ENCODE measurements at regions not wholly inside any gene's neighbourhood (a gene's known extent, or its start where the extent isn't known, plus 50 kb on each side); places are given as distances from the start of the nearest gene placed in this dataset.

DNA sequence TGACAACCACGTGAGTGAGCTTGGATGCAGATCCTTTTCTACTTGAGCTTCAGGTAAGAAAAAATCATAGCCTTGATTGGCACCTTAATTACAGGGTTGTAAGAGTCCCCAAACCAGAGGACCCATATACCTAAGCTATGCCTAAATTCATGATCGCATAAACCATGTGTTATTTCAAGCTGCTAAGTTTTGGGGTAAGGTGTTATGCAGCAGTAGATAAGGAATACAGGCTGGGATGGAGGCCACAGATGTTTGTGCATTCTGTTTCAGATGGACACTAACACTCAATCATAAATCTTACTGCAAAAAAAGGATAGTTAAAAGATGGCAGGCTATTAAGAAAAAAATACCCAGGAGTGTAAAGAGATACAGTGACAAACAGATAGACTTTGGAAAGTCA is 112.3 kb downstream of the ASB9 start:
- H3K36me3 ChIP-seq (replicated peaks; ENCODE audit: insufficient read depth, low read depth), result no peaks in the 10 kb centered on the region
- H3K4me3 ChIP-seq, result no peak overlapping the region
- TF ChIP-seq, protein P1, sequence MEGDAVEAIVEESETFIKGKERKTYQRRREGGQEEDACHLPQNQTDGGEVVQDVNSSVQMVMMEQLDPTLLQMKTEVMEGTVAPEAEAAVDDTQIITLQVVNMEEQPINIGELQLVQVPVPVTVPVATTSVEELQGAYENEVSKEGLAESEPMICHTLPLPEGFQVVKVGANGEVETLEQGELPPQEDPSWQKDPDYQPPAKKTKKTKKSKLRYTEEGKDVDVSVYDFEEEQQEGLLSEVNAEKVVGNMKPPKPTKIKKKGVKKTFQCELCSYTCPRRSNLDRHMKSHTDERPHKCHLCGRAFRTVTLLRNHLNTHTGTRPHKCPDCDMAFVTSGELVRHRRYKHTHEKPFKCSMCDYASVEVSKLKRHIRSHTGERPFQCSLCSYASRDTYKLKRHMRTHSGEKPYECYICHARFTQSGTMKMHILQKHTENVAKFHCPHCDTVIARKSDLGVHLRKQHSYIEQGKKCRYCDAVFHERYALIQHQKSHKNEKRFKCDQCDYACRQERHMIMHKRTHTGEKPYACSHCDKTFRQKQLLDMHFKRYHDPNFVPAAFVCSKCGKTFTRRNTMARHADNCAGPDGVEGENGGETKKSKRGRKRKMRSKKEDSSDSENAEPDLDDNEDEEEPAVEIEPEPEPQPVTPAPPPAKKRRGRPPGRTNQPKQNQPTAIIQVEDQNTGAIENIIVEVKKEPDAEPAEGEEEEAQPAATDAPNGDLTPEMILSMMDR (IDR thresholded peaks at IDR 0.05; ENCODE audit: poor library complexity), result no peak
- TF ChIP-seq EZH2phosphoT487 (IDR thresholded peaks at IDR 0.05; ENCODE audit: low read depth, severe bottlenecking, unreplicated experiment), result no peak
- TF ChIP-seq EZH2 (IDR thresholded peaks at IDR 0.05; ENCODE audit: borderline replicate concordance), result no peak
- no peaks in the 10 kb centered on the region for H3K27me3 ChIP-seq
- H3K4me2 ChIP-seq, result no peak overlapping the region
- no peak for DNase-seq (ENCODE audit: low spot score)
- 72% methylated on average over 2 of the region's 2 CpGs for WGBS (ENCODE audit: low lambda C conversion rate, missing lambda C conversion rate)
- H3K9me3 ChIP-seq (ENCODE audit: low read depth), result no peaks in the 10 kb centered on the region
- H3K79me2 ChIP-seq, result no peaks in the 10 kb centered on the region
- H3K9me2 ChIP-seq (replicated peaks; ENCODE audit: insufficient read depth), result no peaks in the 10 kb centered on the region
- H3K4me1 ChIP-seq (ENCODE audit: insufficient read depth), result no peaks in the 10 kb centered on the region
- H2AFZ ChIP-seq, result no peak overlapping the region
- H4K20me1 ChIP-seq (ENCODE audit: insufficient read depth, poor library complexity, severe bottlenecking), result no peaks in the 10 kb centered on the region
- H3K27ac ChIP-seq, result no peak overlapping the region

DNA sequence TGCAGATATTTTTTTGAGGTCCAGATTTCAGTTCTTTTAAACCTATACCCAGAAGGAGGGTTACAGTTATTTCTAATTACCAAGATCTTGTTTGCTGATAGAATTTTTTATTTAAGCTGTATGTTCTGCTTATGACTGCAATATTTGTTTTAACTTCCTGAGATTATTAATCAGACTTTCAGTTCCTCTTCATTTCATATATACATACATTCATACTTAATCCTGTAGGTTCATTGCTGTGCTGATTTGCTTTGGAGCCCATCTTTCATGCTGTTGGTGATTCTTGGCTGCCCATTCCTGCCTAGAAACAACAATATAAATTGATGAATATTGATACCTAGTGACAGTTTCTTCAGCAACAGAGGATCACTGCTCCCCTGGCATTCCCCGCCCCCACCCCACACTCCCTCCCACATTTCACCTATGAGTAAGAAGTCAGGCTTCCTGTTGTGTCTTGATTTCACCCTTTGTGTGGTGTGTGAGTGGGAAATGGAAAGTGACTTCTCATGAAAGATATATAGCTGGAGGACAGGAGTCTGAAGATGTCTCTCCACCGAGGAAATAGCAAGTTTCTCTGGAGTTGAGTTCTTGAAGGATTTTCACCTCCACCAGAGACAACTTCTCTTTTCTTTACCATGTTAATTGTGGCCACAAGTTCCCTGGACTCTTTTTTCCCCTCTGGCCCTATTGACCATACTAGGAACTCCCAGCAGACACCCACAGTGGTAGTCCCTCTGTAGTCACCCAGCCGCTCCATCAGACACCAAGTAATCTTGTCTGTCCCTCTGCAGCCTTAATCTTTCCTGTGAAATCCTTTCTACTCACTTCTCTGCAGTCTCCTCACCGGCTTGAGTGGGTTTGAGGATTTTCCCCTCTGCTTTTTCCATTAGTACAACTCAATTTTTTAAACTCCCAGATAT is 118.4 kb downstream of the ASB9 start:
- H3K27ac ChIP-seq, result no peak overlapping the region
- H4K20me1 ChIP-seq (ENCODE audit: insufficient read depth, poor library complexity, severe bottlenecking), result no peaks in the 10 kb centered on the region
- no peaks in the 10 kb centered on the region for H3K9me2 ChIP-seq (replicated peaks; ENCODE audit: insufficient read depth)
- WGBS (ENCODE audit: low lambda C conversion rate, missing lambda C conversion rate), result 70% methylated on average over 4 of the region's 4 CpGs
- DNase-seq (ENCODE audit: low spot score), result no peak
- H3K4me2 ChIP-seq, result no peak overlapping the region
- H3K4me1 ChIP-seq (ENCODE audit: insufficient read depth), result no peaks in the 10 kb centered on the region
- H3K79me2 ChIP-seq, result no peaks in the 10 kb centered on the region
- H2AFZ ChIP-seq, result no peak overlapping the region
- H3K27me3 ChIP-seq, result no peaks in the 10 kb centered on the region
- H3K4me3 ChIP-seq, result no peak overlapping the region
- no peaks in the 10 kb centered on the region for H3K9me3 ChIP-seq (ENCODE audit: low read depth)
- TF ChIP-seq EZH2phosphoT487 (IDR thresholded peaks at IDR 0.05; ENCODE audit: low read depth, severe bottlenecking, unreplicated experiment) (no peak), EZH2 (IDR thresholded peaks at IDR 0.05; ENCODE audit: borderline replicate concordance) (no peak)
- TF ChIP-seq, protein P1 (IDR thresholded peaks at IDR 0.05; ENCODE audit: poor library complexity), result no peak
- no peaks in the 10 kb centered on the region for H3K36me3 ChIP-seq (replicated peaks; ENCODE audit: insufficient read depth, low read depth)

DNA sequence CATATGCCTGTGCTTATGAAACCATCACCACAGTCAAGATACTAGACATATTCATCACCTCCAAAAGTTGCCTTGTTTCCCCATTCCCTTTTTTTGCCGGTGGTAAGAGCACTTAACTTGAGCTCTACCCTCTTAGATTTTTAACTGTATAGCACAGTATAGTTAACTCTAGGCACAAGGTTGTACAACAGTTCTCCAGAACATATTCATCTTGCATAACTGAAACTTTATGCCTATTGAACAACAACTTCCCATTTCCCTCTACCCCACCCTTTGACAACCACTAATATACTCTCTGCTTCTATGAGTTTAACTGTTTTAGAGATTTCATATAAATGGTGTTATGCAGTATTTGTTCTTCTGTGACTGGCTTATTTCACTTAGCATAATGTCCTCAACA is 119.3 kb downstream of the ASB9 start:
- Histone ChIP-seq H3K4me3 (no peak overlapping the region), H3K27ac (no peak overlapping the region)
- TF ChIP-seq, protein P1 (IDR thresholded peaks at IDR 0.05; ENCODE audit: poor library complexity), result no peak
- TF ChIP-seq EZH2phosphoT487 (IDR thresholded peaks at IDR 0.05; ENCODE audit: low read depth, severe bottlenecking, unreplicated experiment) (no peak), EZH2 (IDR thresholded peaks at IDR 0.05; ENCODE audit: borderline replicate concordance) (no peak)

More for the DNA sequence above, 119.3 kb downstream of the ASB9 start:
- Histone ChIP-seq H3K4me1 (ENCODE audit: insufficient read depth) (no peaks in the 10 kb centered on the region), H3K79me2 (no peaks in the 10 kb centered on the region), H3K9me2 (replicated peaks; ENCODE audit: insufficient read depth) (no peaks in the 10 kb centered on the region), H2AFZ (no peak overlapping the region), H3K27me3 (no peaks in the 10 kb centered on the region), H4K20me1 (ENCODE audit: insufficient read depth, poor library complexity, severe bottlenecking) (no peaks in the 10 kb centered on the region), H3K36me3 (replicated peaks; ENCODE audit: insufficient read depth, low read depth) (no peaks in the 10 kb centered on the region), H3K9me3 (ENCODE audit: low read depth) (no peaks in the 10 kb centered on the region), H3K4me2 (no peak overlapping the region)
- 89% methylated on average over 1 of the region's 1 CpG for WGBS (ENCODE audit: low lambda C conversion rate, missing lambda C conversion rate)
- DNase-seq (ENCODE audit: low spot score), result no peak
